ENCODE measurements at regions not wholly inside any gene's neighbourhood (a gene's known extent, or its start where the extent isn't known, plus 50 kb on each side); places are given as distances from the start of the nearest gene placed in this dataset.

DNA sequence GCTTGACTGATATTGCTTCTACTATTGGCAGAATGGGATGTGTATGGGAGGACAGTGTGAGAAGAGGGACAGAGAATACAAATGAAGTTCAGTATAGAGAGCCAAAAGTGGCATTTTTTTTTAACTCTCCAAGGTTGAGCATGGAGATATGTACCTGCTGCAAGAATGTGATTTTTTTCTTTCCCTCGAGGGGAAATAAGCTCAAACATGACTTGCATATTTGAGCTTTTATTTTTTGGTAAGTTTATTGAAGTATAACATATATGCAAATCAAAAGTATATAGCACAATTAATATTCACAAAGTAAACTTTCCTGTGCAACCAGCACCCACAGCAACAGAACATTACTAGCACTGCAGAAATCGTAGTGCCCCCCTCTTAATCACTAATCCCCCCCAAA is 285.7 kb upstream of the ADRA1B start:
- H3K4me3 ChIP-seq (replicated peaks; ENCODE audit: low read depth, low read length): no peak overlapping the region
- TF ChIP-seq, protein P1, sequence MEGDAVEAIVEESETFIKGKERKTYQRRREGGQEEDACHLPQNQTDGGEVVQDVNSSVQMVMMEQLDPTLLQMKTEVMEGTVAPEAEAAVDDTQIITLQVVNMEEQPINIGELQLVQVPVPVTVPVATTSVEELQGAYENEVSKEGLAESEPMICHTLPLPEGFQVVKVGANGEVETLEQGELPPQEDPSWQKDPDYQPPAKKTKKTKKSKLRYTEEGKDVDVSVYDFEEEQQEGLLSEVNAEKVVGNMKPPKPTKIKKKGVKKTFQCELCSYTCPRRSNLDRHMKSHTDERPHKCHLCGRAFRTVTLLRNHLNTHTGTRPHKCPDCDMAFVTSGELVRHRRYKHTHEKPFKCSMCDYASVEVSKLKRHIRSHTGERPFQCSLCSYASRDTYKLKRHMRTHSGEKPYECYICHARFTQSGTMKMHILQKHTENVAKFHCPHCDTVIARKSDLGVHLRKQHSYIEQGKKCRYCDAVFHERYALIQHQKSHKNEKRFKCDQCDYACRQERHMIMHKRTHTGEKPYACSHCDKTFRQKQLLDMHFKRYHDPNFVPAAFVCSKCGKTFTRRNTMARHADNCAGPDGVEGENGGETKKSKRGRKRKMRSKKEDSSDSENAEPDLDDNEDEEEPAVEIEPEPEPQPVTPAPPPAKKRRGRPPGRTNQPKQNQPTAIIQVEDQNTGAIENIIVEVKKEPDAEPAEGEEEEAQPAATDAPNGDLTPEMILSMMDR (IDR thresholded peaks at IDR 0.05; ENCODE audit: low read depth, low read length, missing control alignments): no peak
- DNase-seq (ENCODE audit: extremely low read depth, low read depth): no peak

DNA sequence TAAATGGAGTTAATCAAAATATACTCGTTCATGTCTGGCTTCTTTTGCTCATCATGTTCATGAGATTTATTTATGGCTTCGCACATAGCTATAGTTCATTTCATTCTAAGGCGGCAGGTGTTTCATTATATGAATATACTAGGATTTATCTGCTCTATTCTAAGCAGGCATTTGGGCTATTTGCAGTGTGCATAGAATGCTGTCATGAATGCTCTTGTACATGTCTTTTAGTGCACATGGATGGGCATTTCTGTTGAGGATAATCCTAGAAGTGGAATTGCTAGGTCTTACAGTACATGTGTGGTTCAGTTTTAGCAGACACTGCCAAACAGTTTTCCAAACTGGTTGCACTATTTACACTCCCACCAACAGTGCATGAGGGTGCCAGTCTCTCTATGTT is 285.3 kb upstream of the ADRA1B start:
- DNase-seq (ENCODE audit: extremely low read depth, low read depth): no peak
- no peak overlapping the region for H3K4me3 ChIP-seq (replicated peaks; ENCODE audit: low read depth, low read length)
- TF ChIP-seq, protein P1 (IDR thresholded peaks at IDR 0.05; ENCODE audit: low read depth, low read length, missing control alignments): no peak

DNA sequence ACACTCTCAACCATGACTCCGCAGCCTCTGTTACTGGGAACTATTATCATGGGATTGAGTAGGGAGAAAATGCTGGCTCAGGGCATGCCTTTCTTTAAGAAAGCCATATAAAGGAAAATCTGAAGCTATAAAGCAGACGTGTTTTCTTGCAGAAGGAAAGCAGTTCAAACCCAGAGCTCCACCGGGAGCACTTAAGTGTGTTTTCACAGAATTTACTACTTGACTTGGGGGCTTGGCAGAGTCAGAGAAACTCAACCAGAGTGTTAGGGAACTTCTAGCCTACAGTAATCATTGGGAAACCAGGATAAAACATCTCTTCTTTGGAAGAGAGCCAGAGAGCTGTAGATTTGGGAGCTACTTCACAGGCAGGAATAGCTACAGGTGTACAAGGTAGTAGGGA is 283.4 kb upstream of the ADRA1B start:
- H3K4me3 ChIP-seq (replicated peaks; ENCODE audit: low read depth, low read length): no peak overlapping the region
- DNase-seq (ENCODE audit: extremely low read depth, low read depth): no peak
- TF ChIP-seq, protein P1 (IDR thresholded peaks at IDR 0.05; ENCODE audit: low read depth, low read length, missing control alignments): no peak

DNA sequence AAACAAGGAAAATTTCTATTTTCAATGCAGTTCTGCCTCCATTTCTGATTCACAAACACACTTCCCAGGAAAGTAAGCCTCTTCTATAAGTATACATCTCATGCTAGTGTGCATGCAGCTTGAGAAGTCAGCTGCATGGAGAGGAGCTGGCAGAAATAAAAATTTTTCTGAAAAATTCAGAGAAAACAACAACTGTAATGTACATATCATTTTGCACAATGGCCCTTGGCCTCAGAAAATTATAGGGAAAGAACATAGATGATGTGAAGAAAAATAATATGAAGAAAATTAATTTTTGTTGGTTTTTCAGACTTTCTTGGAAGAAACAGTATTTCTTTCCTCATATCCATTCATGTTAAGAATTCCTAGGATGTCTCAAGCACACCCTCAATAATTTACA is 277.8 kb upstream of the ADRA1B start:
- TF ChIP-seq, protein P1 (IDR thresholded peaks at IDR 0.05; ENCODE audit: low read depth, low read length, missing control alignments): no peak
- no peak for DNase-seq (ENCODE audit: extremely low read depth, low read depth)
- H3K4me3 ChIP-seq (replicated peaks; ENCODE audit: low read depth, low read length): no peak overlapping the region

DNA sequence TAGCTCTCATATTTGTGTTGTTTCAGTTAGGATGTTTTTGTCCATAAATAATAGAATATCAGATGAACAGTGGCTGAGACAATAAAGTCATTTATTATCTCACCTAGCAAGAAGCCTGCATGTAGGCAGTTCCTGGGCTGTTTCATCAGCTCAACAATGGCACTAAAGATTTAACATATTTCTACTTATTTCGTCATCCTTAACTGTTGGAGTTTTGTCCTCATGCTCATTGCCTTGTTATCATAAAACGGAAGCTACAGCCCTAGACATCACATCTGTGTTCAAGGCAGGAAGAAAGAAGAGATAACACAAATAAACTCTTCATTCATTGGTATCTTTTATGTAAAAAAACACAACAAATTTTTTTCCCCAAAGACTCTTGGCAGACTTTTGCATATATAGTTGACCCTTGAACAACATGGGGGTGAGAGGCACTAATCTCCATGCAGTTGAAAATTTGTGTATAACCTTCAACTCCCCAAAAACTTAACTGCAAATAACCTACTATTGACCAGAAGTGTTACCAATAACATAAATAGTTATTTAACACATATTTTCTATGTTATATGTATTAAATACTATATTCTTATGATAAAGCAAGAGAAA is 277.2 kb upstream of the ADRA1B start:
- H3K4me3 ChIP-seq (replicated peaks; ENCODE audit: low read depth, low read length): no peak overlapping the region
- TF ChIP-seq, protein P1 (IDR thresholded peaks at IDR 0.05; ENCODE audit: low read depth, low read length, missing control alignments): no peak
- DNase-seq (ENCODE audit: extremely low read depth, low read depth): no peak

DNA sequence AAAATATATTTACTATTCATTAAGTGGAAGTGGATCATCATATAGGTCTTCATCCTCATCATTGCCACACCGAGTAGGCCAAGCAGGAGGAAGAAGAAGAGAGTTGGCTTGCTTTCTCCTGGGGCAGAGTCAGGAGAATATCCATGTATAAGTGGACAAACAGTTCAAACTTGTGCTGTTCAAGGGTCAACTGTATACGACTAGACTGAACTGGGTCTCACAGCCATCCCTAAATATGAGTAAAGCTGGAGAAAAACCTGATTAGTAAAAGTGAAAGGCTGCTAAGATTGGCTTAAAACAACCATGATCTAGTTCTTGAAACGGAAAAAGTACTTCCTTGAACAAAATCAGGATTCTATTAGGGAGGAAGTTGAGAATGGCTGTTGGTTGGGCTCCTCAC is 276.7 kb upstream of the ADRA1B start:
- TF ChIP-seq, protein P1 (IDR thresholded peaks at IDR 0.05; ENCODE audit: low read depth, low read length, missing control alignments): no peak
- no peak overlapping the region for H3K4me3 ChIP-seq (replicated peaks; ENCODE audit: low read depth, low read length)
- no peak for DNase-seq (ENCODE audit: extremely low read depth, low read depth)

DNA sequence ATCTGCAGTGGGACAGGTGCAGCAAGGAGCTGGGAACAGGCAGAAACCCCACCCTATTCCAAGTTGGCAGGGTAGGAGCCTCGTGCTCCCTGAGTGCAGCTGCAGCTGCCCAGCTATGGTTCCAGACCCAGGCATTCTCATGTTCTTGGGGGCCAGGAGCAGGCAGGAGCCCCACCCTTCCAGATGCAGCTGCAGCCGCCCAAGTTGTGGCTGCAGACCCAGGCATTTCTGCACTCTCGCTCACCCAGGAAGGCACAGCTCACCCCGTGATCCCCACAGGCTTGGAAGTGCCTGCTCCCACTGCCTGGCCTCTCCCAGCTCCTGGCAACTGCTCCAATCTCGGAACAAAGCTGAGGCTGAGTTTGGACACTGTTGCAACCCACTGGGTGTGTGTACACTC is 275.8 kb upstream of the ADRA1B start:
- no peak for DNase-seq (ENCODE audit: extremely low read depth, low read depth)
- TF ChIP-seq, protein P1 (IDR thresholded peaks at IDR 0.05; ENCODE audit: low read depth, low read length, missing control alignments): no peak
- no peak overlapping the region for H3K4me3 ChIP-seq (replicated peaks; ENCODE audit: low read depth, low read length)
